Endothelial cell of umbilical vein (primary cell): ENCODE measurements at regions not wholly inside any gene's neighbourhood (a gene's known extent, or its start where the extent isn't known, plus 50 kb on each side); places are given as distances from the start of the nearest gene placed in this dataset.

Experiments
- BruUV-seq: library from RNA; stranded (reverse); fragments of 400-500 nt; replicated peaks from 2 replicates; lab custom pipeline; 2021; lab: Mats Ljungman, UMichigan
- CTCF ChIA-PET: fragments of 300-600, 350-600 bp; sonication (Branson Sonifier 250); formaldehyde crosslinking; loops from one replicate; lab custom pipeline; 2021; ENCODE audit warnings: antibody characterized with exemption, inconsistent platforms; lab: Charles Lee
- POLR2A ChIA-PET: fragments of 300-600, 350-600 bp; sonication (Branson Sonifier 250); formaldehyde crosslinking; loops from one replicate; lab custom pipeline; 2021; ENCODE audit warnings: antibody characterized with exemption, inconsistent platforms; lab: Charles Lee
- DNase-seq: peaks from one replicate; pipeline ENCODE4 v3.0.0-alpha.2; 2011; ENCODE audit warnings: low read depth, low spot score
- FAIRE-seq: peaks from 2 replicates; lab custom pipeline; 2011; peaks lifted over from hg19 to GRCh38; lab: Jason Lieb, UNC
- H2AFZ ChIP-seq: 2 replicates; pipeline ENCODE4 v1.6.0; 2012; ENCODE audit warnings: low read depth, low read length, control low read depth, inconsistent platforms
- H3K27ac ChIP-seq: 2 replicates; pipeline ENCODE4 v1.5.1; 2011; ENCODE audit warnings: low read depth, mild to moderate bottlenecking, control low read depth, low read length, moderate library complexity; ENCODE audit not compliant: insufficient read depth
- H3K27me3 ChIP-seq, 2 experiments: 2 replicates each; pipeline versions ENCODE4 v1.6.0 to v1.6.1; 2011; ENCODE audit warnings: low read length in 2 of 2, mixed read lengths in 1 of 2; ENCODE audit not compliant: control insufficient read depth in 2 of 2, insufficient read depth in 2 of 2
- H3K36me3 ChIP-seq, 2 experiments: 2 replicates in 1 of 2; 3 replicates in 1 of 2; pipeline ENCODE4 v1.5.1; 2011; ENCODE audit warnings: low read length in 2 of 2, mild to moderate bottlenecking in 1 of 2, moderate library complexity in 1 of 2; ENCODE audit not compliant: control insufficient read depth in 2 of 2, insufficient read depth in 2 of 2; ENCODE audit errors: extremely low read depth in 1 of 2
- H3K4me1 ChIP-seq: 3 replicates; pipeline ENCODE4 v1.5.1; 2011; ENCODE audit warnings: mild to moderate bottlenecking, low read length; ENCODE audit not compliant: control insufficient read depth, insufficient read depth; ENCODE audit errors: extremely low read depth
- H3K4me2 ChIP-seq: 2 replicates; pipeline ENCODE4 v1.6.1; 2011; ENCODE audit warnings: low read length, control low read depth, mixed read lengths; ENCODE audit not compliant: insufficient read depth
- H3K4me3 ChIP-seq, 3 experiments: fragments of 200-600 bp in 1 of 3; sonication (generic), shearing (Covaris generic) in 1 of 3; replicated peaks in 1 of 3; 2 replicates each; pipeline ENCODE4 v1.5.1; 2011 to 2016; ENCODE audit warnings: control low read depth in 3 of 3, low read length in 3 of 3, mild to moderate bottlenecking in 2 of 3, inconsistent platforms in 1 of 3, low read depth in 1 of 3, moderate library complexity in 1 of 3; ENCODE audit not compliant: insufficient read depth in 1 of 3
- H3K79me2 ChIP-seq: 2 replicates; pipeline ENCODE4 v1.6.0; 2012; ENCODE audit warnings: low read length, inconsistent platforms; ENCODE audit not compliant: control insufficient read depth, insufficient read depth
- H3K9ac ChIP-seq: replicated peaks from 2 replicates; pipeline ENCODE3; 2011; ENCODE audit warnings: low read length, control low read depth; ENCODE audit not compliant: insufficient read depth; ENCODE audit errors: extremely low read depth
- H3K9me1 ChIP-seq: replicated peaks from 3 replicates; pipeline ENCODE4 v1.6.0; 2011; ENCODE audit warnings: mild to moderate bottlenecking, low read length; ENCODE audit not compliant: control insufficient read depth, insufficient read depth; ENCODE audit errors: extremely low read depth
- H3K9me3 ChIP-seq: replicated peaks from 2 replicates; pipeline ENCODE4 v1.5.1; 2012; ENCODE audit warnings: low read length, inconsistent platforms; ENCODE audit not compliant: control insufficient read depth, insufficient read depth
- H4K20me1 ChIP-seq: replicated peaks from 2 replicates; pipeline ENCODE3; 2011; ENCODE audit warnings: mild to moderate bottlenecking, low read length; ENCODE audit not compliant: control insufficient read depth, insufficient read depth; ENCODE audit errors: extremely low read depth
- CTCF ChIP-seq, 2 donors: IDR thresholded peaks; 1 replicate in 1 of 2; 2 replicates in 1 of 2; pipeline ENCODE4 v1.5.1; 2011; ENCODE audit warnings: low read length in 2 of 2, mild to moderate bottlenecking in 2 of 2, moderate library complexity in 2 of 2, control low read depth in 1 of 2, inconsistent platforms in 1 of 2, low read depth in 1 of 2; ENCODE audit not compliant: insufficient read depth in 1 of 2; ENCODE audit errors: extremely low read depth in 1 of 2
- EZH2 ChIP-seq: IDR thresholded peaks from 2 replicates; pipeline ENCODE4 v1.6.1; 2012; ENCODE audit warnings: borderline replicate concordance, low read depth, mild to moderate bottlenecking, moderate library complexity, low read length, inconsistent platforms; ENCODE audit not compliant: severe bottlenecking
- FOS ChIP-seq: IDR thresholded peaks from 2 replicates; pipeline ENCODE4 v1.6.1; 2011; ENCODE audit warnings: mild to moderate bottlenecking, low read length, moderate library complexity, borderline replicate concordance; ENCODE audit not compliant: insufficient read depth
- GATA2 ChIP-seq: IDR thresholded peaks from 2 replicates; pipeline ENCODE4 v1.7.0; 2011; ENCODE audit warnings: low read depth, mild to moderate bottlenecking, moderate library complexity, mixed read lengths, low read length; ENCODE audit not compliant: insufficient read length, insufficient read depth
- JUN ChIP-seq: IDR thresholded peaks from 2 replicates; pipeline ENCODE4 v1.6.1; 2011; ENCODE audit warnings: borderline replicate concordance, low read depth; ENCODE audit not compliant: insufficient read length, insufficient read depth
- MAX ChIP-seq: IDR thresholded peaks from 2 replicates; pipeline ENCODE4 v1.6.1; 2011; ENCODE audit not compliant: insufficient read depth, insufficient read length
- MYC ChIP-seq: IDR thresholded peaks from one replicate; pipeline ENCODE4 v1.6.1; 2011; ENCODE audit warnings: mild to moderate bottlenecking, low read depth, low read length
- POLR2A ChIP-seq: IDR thresholded peaks from 2 replicates; pipeline ENCODE4 v1.6.1; 2012; ENCODE audit warnings: low read depth, mild to moderate bottlenecking, control low read depth, low read length
- POLR2AphosphoS5 ChIP-seq: IDR thresholded peaks from 2 replicates; pipeline ENCODE4 v1.6.1; 2012; ENCODE audit warnings: low read depth, mild to moderate bottlenecking, control low read depth, low read length, moderate library complexity; ENCODE audit not compliant: insufficient read depth
- dilution Hi-C: fragments of 300-500 bp; cut with MboI; formaldehyde crosslinking; loops from one replicate; pipeline ENCODE4 v1.15.0; 2019; ENCODE audit warnings: low sequenced_read_pairs; ENCODE audit not compliant: extremely low pct_ligation_motif_present
- intact Hi-C: fragments of 100-400 bp; cut with micrococcal nuclease; formaldehyde crosslinking; loops from one replicate; pipeline ENCODE4 v1.10.0; 2022

- peaks cover 9% of the 10 kb centered on the region for H3K4me1 ChIP-seq
- FAIRE-seq = no peak
- no peak overlapping the region for H2AFZ ChIP-seq
- intact Hi-C loops = no loop called here
- no TSS peak for BruUV-seq
- dilution Hi-C loops = no loop called here
- H3K9ac ChIP-seq = no peak overlapping the region
- H3K9me3 ChIP-seq = no peaks in the 10 kb centered on the region
- no peak overlapping the region for H3K27ac ChIP-seq
- peaks cover under 1% of the 10 kb centered on the region for H3K79me2 ChIP-seq
- ChIA-PET POLR2A (interaction anchor here (1.6 kb wide), 1 partner anchor 9 kb away, joined by 6 read pairs; no protein-coding TSS in a partner anchor), CTCF (no interaction called here)
- no peak for DNase-seq
- no peak overlapping the region for H3K4me3 ChIP-seq
- no peaks in the 10 kb centered on the region for H3K27me3 ChIP-seq
- no peaks in the 10 kb centered on the region for H3K36me3 ChIP-seq
- no peaks in the 10 kb centered on the region for H3K9me1 ChIP-seq
- H3K4me2 ChIP-seq = no peak overlapping the region
- TF ChIP-seq CTCF (IDR thresholded peaks at IDR 0.05; ENCODE audit: extremely low read depth in 1 of 2, insufficient read depth in 1 of 2, low read depth in 1 of 2, low read length in 2 of 2) = no peak
- TF ChIP-seq POLR2AphosphoS5 = no peak
- no peak for TF ChIP-seq MYC
- no peak for TF ChIP-seq EZH2
- TF ChIP-seq JUN = no peak
- no peak for TF ChIP-seq MAX
- TF ChIP-seq POLR2A = no peak
- no peak for TF ChIP-seq FOS
- no peak for TF ChIP-seq GATA2
- H4K20me1 ChIP-seq = no peaks in the 10 kb centered on the region
Measured at GRCh38 chr17:77441940-77442339, 301.2 kb downstream of the SEC14L1 start.
